ENCODE measurements at regions not wholly inside any gene's neighbourhood (a gene's known extent, or its start where the extent isn't known, plus 50 kb on each side); places are given as distances from the start of the nearest gene placed in this dataset.
"Not testable (repeated sequence)": the region's sequence is repeated elsewhere in the genome, so short reads cannot be mapped to it uniquely, and the experiment has no call there.

DNA sequence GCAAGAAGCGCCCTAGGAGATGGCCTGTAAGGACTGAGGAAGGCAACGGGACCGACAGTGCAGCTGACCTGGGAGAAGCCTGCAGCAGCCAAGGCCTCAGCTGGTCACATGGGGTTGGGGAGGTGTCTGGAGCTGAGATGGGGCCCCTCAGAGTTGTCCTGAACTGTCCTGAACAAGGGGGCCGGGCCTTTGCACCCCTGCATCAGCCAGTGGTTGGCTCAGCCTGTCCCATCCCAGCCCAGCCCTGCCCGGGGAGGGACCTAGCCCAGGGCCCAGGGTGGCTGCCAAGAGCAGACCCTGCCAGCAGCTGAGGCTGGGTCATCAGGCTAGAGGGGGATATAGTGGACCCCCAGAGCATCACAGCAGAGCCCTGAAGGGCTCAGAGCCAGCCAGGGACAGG, 122.8 kb upstream of the PPP1R26 start:
- H3K9me3 Mint-ChIP-seq, result no peaks in the 10 kb centered on the region
- H3K4me3 Mint-ChIP-seq, result no peak overlapping the region
- peaks cover 4% of the 10 kb centered on the region for H3K4me1 Mint-ChIP-seq (ENCODE audit: unreplicated experiment)
- no peaks in the 10 kb centered on the region for H3K36me3 Mint-ChIP-seq
- peaks cover 9% of the 10 kb centered on the region for H3K27me3 Mint-ChIP-seq
- no peak overlapping the region for H3K27ac Mint-ChIP-seq
- TF ChIP-seq, protein P1, sequence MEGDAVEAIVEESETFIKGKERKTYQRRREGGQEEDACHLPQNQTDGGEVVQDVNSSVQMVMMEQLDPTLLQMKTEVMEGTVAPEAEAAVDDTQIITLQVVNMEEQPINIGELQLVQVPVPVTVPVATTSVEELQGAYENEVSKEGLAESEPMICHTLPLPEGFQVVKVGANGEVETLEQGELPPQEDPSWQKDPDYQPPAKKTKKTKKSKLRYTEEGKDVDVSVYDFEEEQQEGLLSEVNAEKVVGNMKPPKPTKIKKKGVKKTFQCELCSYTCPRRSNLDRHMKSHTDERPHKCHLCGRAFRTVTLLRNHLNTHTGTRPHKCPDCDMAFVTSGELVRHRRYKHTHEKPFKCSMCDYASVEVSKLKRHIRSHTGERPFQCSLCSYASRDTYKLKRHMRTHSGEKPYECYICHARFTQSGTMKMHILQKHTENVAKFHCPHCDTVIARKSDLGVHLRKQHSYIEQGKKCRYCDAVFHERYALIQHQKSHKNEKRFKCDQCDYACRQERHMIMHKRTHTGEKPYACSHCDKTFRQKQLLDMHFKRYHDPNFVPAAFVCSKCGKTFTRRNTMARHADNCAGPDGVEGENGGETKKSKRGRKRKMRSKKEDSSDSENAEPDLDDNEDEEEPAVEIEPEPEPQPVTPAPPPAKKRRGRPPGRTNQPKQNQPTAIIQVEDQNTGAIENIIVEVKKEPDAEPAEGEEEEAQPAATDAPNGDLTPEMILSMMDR (conservative IDR thresholded peaks at IDR 0.05), result no peak
- DNase-seq (ENCODE audit: extremely low spot score, unreplicated experiment), result no peak

DNA sequence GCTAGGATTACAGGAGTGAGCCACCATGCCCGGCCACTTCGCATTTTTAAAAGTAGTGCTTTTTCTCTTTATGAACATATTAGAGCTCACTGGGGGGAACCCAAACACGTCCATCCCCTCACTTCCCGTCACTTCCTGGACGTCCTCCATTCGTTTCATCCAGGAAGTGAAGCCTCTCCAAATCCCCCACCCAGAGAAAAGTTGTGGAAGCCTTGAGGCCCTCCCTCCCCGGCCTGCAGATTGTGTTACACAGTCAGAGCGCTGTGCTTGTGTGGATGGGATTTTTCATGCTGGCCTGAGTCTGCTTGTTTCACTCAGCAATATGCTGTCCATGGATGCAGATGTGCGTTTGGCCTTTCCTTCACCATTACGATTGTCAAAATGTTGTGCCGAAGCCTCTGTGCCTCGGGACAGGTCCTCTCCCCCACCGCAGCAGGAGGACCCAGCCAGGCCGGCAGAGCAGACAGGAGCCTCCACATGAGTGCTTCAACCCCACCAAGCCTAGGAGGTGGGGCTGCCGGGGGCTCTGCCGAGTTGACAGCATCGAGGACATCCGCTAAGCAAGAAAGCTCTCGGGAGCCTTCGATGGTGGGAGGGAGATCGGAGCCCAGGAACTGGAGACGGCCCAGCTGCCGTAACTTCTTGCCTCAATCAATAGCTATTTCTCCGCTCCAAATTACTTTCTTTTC, 121.6 kb upstream of the PPP1R26 start:
- Mint-ChIP-seq H3K4me1 (ENCODE audit: unreplicated experiment) (peaks cover 4% of the 10 kb centered on the region), H3K27me3 (peaks cover 5% of the 10 kb centered on the region), H3K27ac (no peak overlapping the region), H3K4me3 (no peak overlapping the region), H3K36me3 (no peaks in the 10 kb centered on the region), H3K9me3 (no peaks in the 10 kb centered on the region)
- DNase-seq (ENCODE audit: extremely low spot score, unreplicated experiment), result no peak
- TF ChIP-seq, protein P1 (conservative IDR thresholded peaks at IDR 0.05), result no peak

DNA sequence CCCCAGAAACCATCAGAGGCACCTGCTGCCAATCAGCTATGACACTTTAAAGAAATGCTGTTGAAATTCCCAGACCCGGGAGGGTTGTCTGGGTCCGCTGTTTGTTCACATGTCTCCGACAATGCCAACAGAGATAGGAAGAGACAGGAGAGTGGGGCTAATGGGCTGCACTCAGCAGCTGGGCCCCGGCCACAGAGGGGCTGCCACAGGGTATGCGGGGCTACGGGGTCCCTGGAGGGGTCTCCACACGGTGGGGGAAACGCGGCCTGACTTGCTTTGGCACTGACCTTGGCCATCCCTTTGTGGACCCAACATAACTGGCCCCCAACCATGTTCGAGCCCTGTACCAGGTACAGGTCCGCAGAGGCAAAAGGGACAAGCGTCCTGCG, 121.0 kb upstream of the PPP1R26 start:
- TF ChIP-seq, protein P1 (conservative IDR thresholded peaks at IDR 0.05), result no peak
- no peaks in the 10 kb centered on the region for H3K9me3 Mint-ChIP-seq
- no peak overlapping the region for H3K4me3 Mint-ChIP-seq
- no peaks in the 10 kb centered on the region for H3K36me3 Mint-ChIP-seq
- H3K27me3 Mint-ChIP-seq, result peaks cover 7% of the 10 kb centered on the region
- H3K4me1 Mint-ChIP-seq (ENCODE audit: unreplicated experiment), result peaks cover 4% of the 10 kb centered on the region
- no peak overlapping the region for H3K27ac Mint-ChIP-seq
- DNase-seq (ENCODE audit: extremely low spot score, unreplicated experiment), result no peak

DNA sequence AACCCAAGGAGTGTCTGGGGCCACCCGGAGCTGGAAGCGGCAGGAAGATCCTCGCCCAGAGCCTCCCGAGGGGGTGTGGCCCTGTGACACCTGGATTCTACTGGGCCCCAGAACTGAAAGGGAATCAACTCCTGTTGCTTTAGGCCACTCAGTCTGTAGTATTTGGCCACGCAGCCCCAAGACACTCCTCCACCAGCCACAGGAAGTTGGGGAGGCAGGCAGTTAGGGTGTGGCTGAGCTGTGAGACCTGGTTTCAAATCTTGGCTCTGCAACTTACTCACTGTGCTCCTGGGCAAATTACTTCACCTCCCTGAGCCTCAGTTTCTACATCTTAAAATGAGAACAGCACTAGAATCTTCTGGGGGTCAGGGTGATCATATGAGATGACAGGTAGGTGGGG, 119.8 kb upstream of the PPP1R26 start:
- Mint-ChIP-seq H3K27ac (no peak overlapping the region), H3K27me3 (peaks cover 7% of the 10 kb centered on the region), H3K4me1 (ENCODE audit: unreplicated experiment) (peaks cover 4% of the 10 kb centered on the region), H3K9me3 (no peaks in the 10 kb centered on the region), H3K4me3 (no peak overlapping the region), H3K36me3 (no peaks in the 10 kb centered on the region)
- DNase-seq (ENCODE audit: extremely low spot score, unreplicated experiment), result no peak
- TF ChIP-seq, protein P1 (conservative IDR thresholded peaks at IDR 0.05), result no peak

DNA sequence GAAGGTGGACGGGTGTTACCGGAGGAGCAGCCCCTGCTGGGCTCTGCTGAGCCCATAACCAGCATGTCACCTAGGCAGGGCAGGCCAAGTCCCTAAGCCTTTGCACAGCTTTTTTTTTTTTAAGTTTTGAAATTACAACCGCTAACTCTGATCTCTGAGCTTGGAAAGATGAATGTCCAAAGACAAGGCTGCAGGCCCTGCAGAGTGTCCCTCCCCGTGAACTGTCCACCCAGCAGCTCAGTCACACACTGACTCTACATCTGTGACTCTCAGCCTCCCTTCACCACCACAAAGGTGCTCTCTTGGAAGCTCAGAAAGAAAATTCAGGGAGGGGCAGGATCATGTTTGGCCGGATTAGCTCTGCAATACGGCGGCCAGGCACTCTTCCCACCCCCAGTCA, 119.0 kb upstream of the PPP1R26 start:
- TF ChIP-seq, protein P1 (conservative IDR thresholded peaks at IDR 0.05), result no peak
- peaks cover 4% of the 10 kb centered on the region for H3K4me1 Mint-ChIP-seq (ENCODE audit: unreplicated experiment)
- H3K27me3 Mint-ChIP-seq, result peaks cover 7% of the 10 kb centered on the region
- H3K36me3 Mint-ChIP-seq, result no peaks in the 10 kb centered on the region
- no peak overlapping the region for H3K4me3 Mint-ChIP-seq
- DNase-seq (ENCODE audit: extremely low spot score, unreplicated experiment), result no peak
- no peaks in the 10 kb centered on the region for H3K9me3 Mint-ChIP-seq
- no peak overlapping the region for H3K27ac Mint-ChIP-seq

DNA sequence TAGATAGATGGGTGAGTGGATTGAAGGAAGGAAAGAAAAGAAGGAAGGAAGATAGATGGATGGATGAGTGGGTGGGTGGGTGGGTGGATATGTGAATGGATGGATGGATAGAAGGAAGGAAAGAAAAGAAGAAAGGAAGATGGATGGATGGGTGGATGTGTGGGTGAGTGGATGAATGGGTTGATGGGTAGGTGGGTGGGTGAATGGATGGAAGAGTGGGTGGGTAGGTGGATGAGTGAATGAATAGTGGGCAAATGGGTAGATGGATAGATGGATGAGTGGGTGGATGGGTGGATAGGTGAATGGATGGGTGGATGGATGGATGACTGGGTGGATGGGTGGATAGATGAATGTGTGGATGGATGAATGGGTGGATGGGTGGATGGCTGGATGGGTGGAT, 117.9 kb upstream of the PPP1R26 start:
- not testable (repeated sequence) for H3K36me3 Mint-ChIP-seq; H3K4me1 Mint-ChIP-seq (ENCODE audit: unreplicated experiment); H3K27ac Mint-ChIP-seq; H3K27me3 Mint-ChIP-seq; H3K4me3 Mint-ChIP-seq; DNase-seq (ENCODE audit: extremely low spot score, unreplicated experiment); H3K9me3 Mint-ChIP-seq

All from type B pancreatic cell (in vitro differentiated cells).